ENCODE measurements at regions not wholly inside any gene's neighbourhood (a gene's known extent, or its start where the extent isn't known, plus 50 kb on each side); places are given as distances from the start of the nearest gene placed in this dataset.
A peak's percentile ranks its signal among the peaks of the same experiment; 100 is the strongest.

DNA sequence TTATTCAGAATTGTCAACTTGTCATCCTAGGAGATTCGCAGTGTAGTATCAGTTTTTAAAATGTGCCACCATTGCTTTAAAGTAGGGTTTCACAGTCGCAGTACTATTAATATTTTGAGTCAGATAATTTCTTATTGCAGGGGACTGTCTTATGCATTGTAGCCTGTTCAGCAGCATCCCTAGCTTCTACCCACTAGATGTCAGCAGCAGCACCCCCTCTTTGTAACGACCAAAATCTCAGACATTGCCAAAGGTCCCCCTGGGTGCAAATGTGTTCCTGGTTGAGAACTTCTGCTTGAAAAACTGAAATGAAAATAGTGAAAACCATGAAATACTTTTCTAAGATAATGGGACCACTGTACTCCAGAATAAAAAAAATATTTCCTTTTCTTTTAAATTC, 474.8 kb downstream of the CNTN3 start:
- no peak for TF ChIP-seq POLR2AphosphoS5 (IDR thresholded peaks at IDR 0.05)
- no peak for TF ChIP-seq EP300 (conservative IDR thresholded peaks at IDR 0.05; ENCODE audit: poor library complexity, severe bottlenecking)
- TF ChIP-seq, protein P1, sequence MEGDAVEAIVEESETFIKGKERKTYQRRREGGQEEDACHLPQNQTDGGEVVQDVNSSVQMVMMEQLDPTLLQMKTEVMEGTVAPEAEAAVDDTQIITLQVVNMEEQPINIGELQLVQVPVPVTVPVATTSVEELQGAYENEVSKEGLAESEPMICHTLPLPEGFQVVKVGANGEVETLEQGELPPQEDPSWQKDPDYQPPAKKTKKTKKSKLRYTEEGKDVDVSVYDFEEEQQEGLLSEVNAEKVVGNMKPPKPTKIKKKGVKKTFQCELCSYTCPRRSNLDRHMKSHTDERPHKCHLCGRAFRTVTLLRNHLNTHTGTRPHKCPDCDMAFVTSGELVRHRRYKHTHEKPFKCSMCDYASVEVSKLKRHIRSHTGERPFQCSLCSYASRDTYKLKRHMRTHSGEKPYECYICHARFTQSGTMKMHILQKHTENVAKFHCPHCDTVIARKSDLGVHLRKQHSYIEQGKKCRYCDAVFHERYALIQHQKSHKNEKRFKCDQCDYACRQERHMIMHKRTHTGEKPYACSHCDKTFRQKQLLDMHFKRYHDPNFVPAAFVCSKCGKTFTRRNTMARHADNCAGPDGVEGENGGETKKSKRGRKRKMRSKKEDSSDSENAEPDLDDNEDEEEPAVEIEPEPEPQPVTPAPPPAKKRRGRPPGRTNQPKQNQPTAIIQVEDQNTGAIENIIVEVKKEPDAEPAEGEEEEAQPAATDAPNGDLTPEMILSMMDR (IDR thresholded peaks at IDR 0.05; ENCODE audit: poor library complexity, severe bottlenecking) = peak; percentile 49
- no peak for TF ChIP-seq TAF1 (IDR thresholded peaks at IDR 0.05; ENCODE audit: low read depth)
- TF ChIP-seq, protein P2, sequence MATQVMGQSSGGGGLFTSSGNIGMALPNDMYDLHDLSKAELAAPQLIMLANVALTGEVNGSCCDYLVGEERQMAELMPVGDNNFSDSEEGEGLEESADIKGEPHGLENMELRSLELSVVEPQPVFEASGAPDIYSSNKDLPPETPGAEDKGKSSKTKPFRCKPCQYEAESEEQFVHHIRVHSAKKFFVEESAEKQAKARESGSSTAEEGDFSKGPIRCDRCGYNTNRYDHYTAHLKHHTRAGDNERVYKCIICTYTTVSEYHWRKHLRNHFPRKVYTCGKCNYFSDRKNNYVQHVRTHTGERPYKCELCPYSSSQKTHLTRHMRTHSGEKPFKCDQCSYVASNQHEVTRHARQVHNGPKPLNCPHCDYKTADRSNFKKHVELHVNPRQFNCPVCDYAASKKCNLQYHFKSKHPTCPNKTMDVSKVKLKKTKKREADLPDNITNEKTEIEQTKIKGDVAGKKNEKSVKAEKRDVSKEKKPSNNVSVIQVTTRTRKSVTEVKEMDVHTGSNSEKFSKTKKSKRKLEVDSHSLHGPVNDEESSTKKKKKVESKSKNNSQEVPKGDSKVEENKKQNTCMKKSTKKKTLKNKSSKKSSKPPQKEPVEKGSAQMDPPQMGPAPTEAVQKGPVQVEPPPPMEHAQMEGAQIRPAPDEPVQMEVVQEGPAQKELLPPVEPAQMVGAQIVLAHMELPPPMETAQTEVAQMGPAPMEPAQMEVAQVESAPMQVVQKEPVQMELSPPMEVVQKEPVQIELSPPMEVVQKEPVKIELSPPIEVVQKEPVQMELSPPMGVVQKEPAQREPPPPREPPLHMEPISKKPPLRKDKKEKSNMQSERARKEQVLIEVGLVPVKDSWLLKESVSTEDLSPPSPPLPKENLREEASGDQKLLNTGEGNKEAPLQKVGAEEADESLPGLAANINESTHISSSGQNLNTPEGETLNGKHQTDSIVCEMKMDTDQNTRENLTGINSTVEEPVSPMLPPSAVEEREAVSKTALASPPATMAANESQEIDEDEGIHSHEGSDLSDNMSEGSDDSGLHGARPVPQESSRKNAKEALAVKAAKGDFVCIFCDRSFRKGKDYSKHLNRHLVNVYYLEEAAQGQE (IDR thresholded peaks at IDR 0.05; ENCODE audit: borderline replicate concordance) = no peak
- TF ChIP-seq RAD21 (conservative IDR thresholded peaks at IDR 0.05) = peak; percentile 61
- no peak for TF ChIP-seq MXI1 (conservative IDR thresholded peaks at IDR 0.05; ENCODE audit: poor library complexity, severe bottlenecking)
